ENCODE measurements at regions not wholly inside any gene's neighbourhood (a gene's known extent, or its start where the extent isn't known, plus 50 kb on each side); places are given as distances from the start of the nearest gene placed in this dataset.
A peak's percentile ranks its signal among the peaks of the same experiment; 100 is the strongest.

- H3K4me3 ChIP-seq = no peak overlapping the region
- no peak overlapping the region for H3K27ac ChIP-seq
- H3K79me2 ChIP-seq (ENCODE audit: low read depth) = no peaks in the 10 kb centered on the region
- no peak for TF ChIP-seq EZH2phosphoT487 (IDR thresholded peaks at IDR 0.05)
- TF ChIP-seq, protein P1, sequence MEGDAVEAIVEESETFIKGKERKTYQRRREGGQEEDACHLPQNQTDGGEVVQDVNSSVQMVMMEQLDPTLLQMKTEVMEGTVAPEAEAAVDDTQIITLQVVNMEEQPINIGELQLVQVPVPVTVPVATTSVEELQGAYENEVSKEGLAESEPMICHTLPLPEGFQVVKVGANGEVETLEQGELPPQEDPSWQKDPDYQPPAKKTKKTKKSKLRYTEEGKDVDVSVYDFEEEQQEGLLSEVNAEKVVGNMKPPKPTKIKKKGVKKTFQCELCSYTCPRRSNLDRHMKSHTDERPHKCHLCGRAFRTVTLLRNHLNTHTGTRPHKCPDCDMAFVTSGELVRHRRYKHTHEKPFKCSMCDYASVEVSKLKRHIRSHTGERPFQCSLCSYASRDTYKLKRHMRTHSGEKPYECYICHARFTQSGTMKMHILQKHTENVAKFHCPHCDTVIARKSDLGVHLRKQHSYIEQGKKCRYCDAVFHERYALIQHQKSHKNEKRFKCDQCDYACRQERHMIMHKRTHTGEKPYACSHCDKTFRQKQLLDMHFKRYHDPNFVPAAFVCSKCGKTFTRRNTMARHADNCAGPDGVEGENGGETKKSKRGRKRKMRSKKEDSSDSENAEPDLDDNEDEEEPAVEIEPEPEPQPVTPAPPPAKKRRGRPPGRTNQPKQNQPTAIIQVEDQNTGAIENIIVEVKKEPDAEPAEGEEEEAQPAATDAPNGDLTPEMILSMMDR (IDR thresholded peaks at IDR 0.05) = no peak
- no peak for TF ChIP-seq EZH2 (IDR thresholded peaks at IDR 0.05)
- H2AFZ ChIP-seq (replicated peaks) = no peak overlapping the region
- H3K36me3 ChIP-seq = no peaks in the 10 kb centered on the region
- H3K4me1 ChIP-seq = peaks cover 19% of the 10 kb centered on the region
- peaks cover 24% of the 10 kb centered on the region for H3K4me1 Mint-ChIP-seq
- H3K27me3 ChIP-seq = no peaks in the 10 kb centered on the region
- H3K9me3 ChIP-seq (ENCODE audit: low read depth) = no peaks in the 10 kb centered on the region
- H3K36me3 Mint-ChIP-seq = peaks cover 3% of the 10 kb centered on the region
- no peak overlapping the region for H3K9ac ChIP-seq
- no peak for DNase-seq (ENCODE audit: low spot score)
- H3K27ac Mint-ChIP-seq = peak overlapping the region; percentile 17
- no peak overlapping the region for H3K4me3 Mint-ChIP-seq
- H3F3A ChIP-seq (ENCODE audit: low read depth) = no peaks in the 10 kb centered on the region
- no peak overlapping the region for H3K4me2 ChIP-seq
- no peaks in the 10 kb centered on the region for H4K20me1 ChIP-seq (ENCODE audit: low read depth)
- H3K9me3 Mint-ChIP-seq = peaks cover 15% of the 10 kb centered on the region
- H3K27me3 Mint-ChIP-seq (ENCODE audit: insufficient read depth, low read depth) = peaks cover 4% of the 10 kb centered on the region
Measured at GRCh38 chr2:5885451-5886173, 193.4 kb downstream of the SOX11 start.

DNA sequence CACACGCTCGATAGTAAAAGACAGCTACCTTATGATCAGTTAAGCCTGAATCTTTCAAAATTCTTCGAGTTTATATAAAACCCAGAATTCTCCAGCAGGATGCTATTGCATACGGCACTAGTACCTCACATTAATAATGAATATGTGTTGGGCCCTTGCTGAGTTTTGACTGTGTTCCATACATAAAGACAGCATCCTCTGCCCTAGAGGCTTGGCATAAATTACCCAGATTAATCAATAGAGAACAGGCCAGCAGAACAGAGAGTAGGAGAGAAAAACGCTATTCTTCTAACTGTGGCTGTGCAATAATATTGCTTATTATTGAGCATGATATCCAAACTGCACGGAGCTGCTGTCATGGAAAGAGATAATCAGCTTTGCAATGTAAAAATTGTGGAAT, 194.3 kb downstream of the SOX11 start:
- no peak overlapping the region for H3K4me3 ChIP-seq
- H3F3A ChIP-seq (ENCODE audit: low read depth) = no peaks in the 10 kb centered on the region
- peak overlapping the region; percentile 86 for H2AFZ ChIP-seq (replicated peaks)
- H3K27me3 ChIP-seq = no peaks in the 10 kb centered on the region
- peaks cover 15% of the 10 kb centered on the region for H3K9me3 Mint-ChIP-seq
- no peak for DNase-seq (ENCODE audit: low spot score)
- peaks cover 3% of the 10 kb centered on the region for H3K36me3 Mint-ChIP-seq
- H3K4me2 ChIP-seq = peak overlapping the region; percentile 37
- no peaks in the 10 kb centered on the region for H3K36me3 ChIP-seq
- TF ChIP-seq EZH2 (IDR thresholded peaks at IDR 0.05) (no peak), EZH2phosphoT487 (IDR thresholded peaks at IDR 0.05) (no peak)
- TF ChIP-seq, protein P1 (IDR thresholded peaks at IDR 0.05) = no peak
- H3K79me2 ChIP-seq (ENCODE audit: low read depth) = no peaks in the 10 kb centered on the region
- H3K9me3 ChIP-seq (ENCODE audit: low read depth) = no peaks in the 10 kb centered on the region
- no peak overlapping the region for H3K27ac ChIP-seq
- peak overlapping the region; percentile 81 for H3K27ac Mint-ChIP-seq
- H3K4me1 ChIP-seq = peaks cover 19% of the 10 kb centered on the region
- peaks cover 4% of the 10 kb centered on the region for H3K27me3 Mint-ChIP-seq (ENCODE audit: insufficient read depth, low read depth)
- no peaks in the 10 kb centered on the region for H4K20me1 ChIP-seq (ENCODE audit: low read depth)
- H3K4me3 Mint-ChIP-seq = no peak overlapping the region
- H3K9ac ChIP-seq = no peak overlapping the region
- peaks cover 24% of the 10 kb centered on the region for H3K4me1 Mint-ChIP-seq

GRCh38 chr2:5888126-5888525, 195.9 kb downstream of the SOX11 start:
- no peaks in the 10 kb centered on the region for H3F3A ChIP-seq (ENCODE audit: low read depth)
- no peak overlapping the region for H3K4me3 Mint-ChIP-seq
- no peak overlapping the region for H3K4me2 ChIP-seq
- H3K27me3 Mint-ChIP-seq (ENCODE audit: insufficient read depth, low read depth) = no peaks in the 10 kb centered on the region
- no peaks in the 10 kb centered on the region for H3K36me3 ChIP-seq
- TF ChIP-seq EZH2 (IDR thresholded peaks at IDR 0.05) = no peak
- TF ChIP-seq, protein P1 (IDR thresholded peaks at IDR 0.05) = no peak
- TF ChIP-seq EZH2phosphoT487 (IDR thresholded peaks at IDR 0.05) = no peak
- H3K79me2 ChIP-seq (ENCODE audit: low read depth) = no peaks in the 10 kb centered on the region
- H3K36me3 Mint-ChIP-seq = no peaks in the 10 kb centered on the region
- H3K27me3 ChIP-seq = no peaks in the 10 kb centered on the region
- DNase-seq (ENCODE audit: low spot score) = no peak
- H3K9me3 Mint-ChIP-seq = peaks cover 6% of the 10 kb centered on the region
- H3K4me3 ChIP-seq = no peak overlapping the region
- no peaks in the 10 kb centered on the region for H3K9me3 ChIP-seq (ENCODE audit: low read depth)
- H3K4me1 Mint-ChIP-seq = peaks cover 24% of the 10 kb centered on the region
- H3K27ac Mint-ChIP-seq = no peak overlapping the region
- H3K27ac ChIP-seq = no peak overlapping the region
- H3K9ac ChIP-seq = no peak overlapping the region
- H2AFZ ChIP-seq (replicated peaks) = no peak overlapping the region
- H3K4me1 ChIP-seq = peaks cover 19% of the 10 kb centered on the region
- H4K20me1 ChIP-seq (ENCODE audit: low read depth) = no peaks in the 10 kb centered on the region

Data from neural progenitor cell (in vitro differentiated cells).